ENCODE measurements at regions not wholly inside any gene's neighbourhood (a gene's known extent, or its start where the extent isn't known, plus 50 kb on each side); places are given as distances from the start of the nearest gene placed in this dataset.

GRCh38 chr1:170369000-170369399 is 163.0 kb upstream of the GORAB start:
- H3K4me1 ChIP-seq (ENCODE audit: low read depth): no peaks in the 10 kb centered on the region
- H3K27me3 ChIP-seq: no peaks in the 10 kb centered on the region
- H3K9me3 ChIP-seq (ENCODE audit: low read depth): no peaks in the 10 kb centered on the region
- no peak overlapping the region for H3K27ac ChIP-seq
- TF ChIP-seq CTCF (IDR thresholded peaks at IDR 0.05; ENCODE audit: low read depth, low read length): no peak
- DNase-seq (ENCODE audit: low read depth in 1 of 2, low spot score in 1 of 2): no peak
- H3K4me3 ChIP-seq: no peak overlapping the region
- H3K36me3 ChIP-seq: no peaks in the 10 kb centered on the region

- H3K4me3 ChIP-seq: no peak overlapping the region
- H3K36me3 ChIP-seq: no peaks in the 10 kb centered on the region
- DNase-seq (ENCODE audit: low read depth in 1 of 2, low spot score in 1 of 2): no peak
- H3K4me1 ChIP-seq (ENCODE audit: low read depth): no peaks in the 10 kb centered on the region
- H3K27ac ChIP-seq: no peak overlapping the region
- H3K9me3 ChIP-seq (ENCODE audit: low read depth): no peaks in the 10 kb centered on the region
- TF ChIP-seq CTCF (IDR thresholded peaks at IDR 0.05; ENCODE audit: low read depth, low read length): no peak
- H3K27me3 ChIP-seq: no peaks in the 10 kb centered on the region
Measured at GRCh38 chr1:170369417-170369816, 162.5 kb upstream of the GORAB start.

- Histone ChIP-seq H3K36me3 (no peaks in the 10 kb centered on the region), H3K9me3 (ENCODE audit: low read depth) (no peaks in the 10 kb centered on the region), H3K4me1 (ENCODE audit: low read depth) (no peaks in the 10 kb centered on the region), H3K27ac (no peak overlapping the region), H3K27me3 (no peaks in the 10 kb centered on the region), H3K4me3 (no peak overlapping the region)
- no peak for DNase-seq (ENCODE audit: low read depth in 1 of 2, low spot score in 1 of 2)
- TF ChIP-seq CTCF (IDR thresholded peaks at IDR 0.05; ENCODE audit: low read depth, low read length): no peak
Measured at GRCh38 chr1:170370087-170370486, 161.9 kb upstream of the GORAB start.

GRCh38 chr1:170375082-170375723 is 156.8 kb upstream of the GORAB start:
- Histone ChIP-seq H3K36me3 (no peaks in the 10 kb centered on the region), H3K4me3 (no peak overlapping the region)
- TF ChIP-seq CTCF (IDR thresholded peaks at IDR 0.05; ENCODE audit: low read depth, low read length): no peak

GRCh38 chr1:170376801-170377385 is 155.1 kb upstream of the GORAB start:
- Histone ChIP-seq H3K27me3 (no peaks in the 10 kb centered on the region), H3K27ac (no peak overlapping the region), H3K4me3 (no peak overlapping the region), H3K36me3 (no peaks in the 10 kb centered on the region), H3K9me3 (ENCODE audit: low read depth) (no peaks in the 10 kb centered on the region), H3K4me1 (ENCODE audit: low read depth) (no peaks in the 10 kb centered on the region)
- no peak for DNase-seq (ENCODE audit: low read depth in 1 of 2, low spot score in 1 of 2)
- TF ChIP-seq CTCF (IDR thresholded peaks at IDR 0.05; ENCODE audit: low read depth, low read length): no peak

More at GRCh38 chr1:170375082-170375723, 156.8 kb upstream of the GORAB start:
- DNase-seq (ENCODE audit: low read depth in 1 of 2, low spot score in 1 of 2): no peak
- no peaks in the 10 kb centered on the region for H3K4me1 ChIP-seq (ENCODE audit: low read depth)
- no peaks in the 10 kb centered on the region for H3K9me3 ChIP-seq (ENCODE audit: low read depth)
- no peak overlapping the region for H3K27ac ChIP-seq
- H3K27me3 ChIP-seq: no peaks in the 10 kb centered on the region

Measured in cardiac muscle cell (in vitro differentiated cells and primary cell).